ENCODE measurements at regions not wholly inside any gene's neighbourhood (a gene's known extent, or its start where the extent isn't known, plus 50 kb on each side); places are given as distances from the start of the nearest gene placed in this dataset.

GRCh38 chr6:169955731-169956437 is 204.5 kb downstream of the ERMARD start:
- peak; percentile 45 to 62 for DNase-seq
- no peaks in the 10 kb centered on the region for H3K36me3 ChIP-seq (ENCODE audit: control insufficient read depth in 1 of 2, insufficient read depth in 2 of 2, low read length in 1 of 2)
- no peak for ATAC-seq (ENCODE audit: low FRiP score)
- no peak overlapping the region for H3K27ac ChIP-seq (ENCODE audit: low read depth in 1 of 2, low read length in 2 of 2)
- H3K9me3 ChIP-seq (ENCODE audit: control insufficient read depth, low read length), result no peaks in the 10 kb centered on the region
- intact Hi-C loops (cut with DNase I), result loop anchor here in 1 of 2 donors (10.0 kb wide), 1 partner anchor 339 kb away; the partner anchor contains the start of gene DLL1
- WGBS, 2 donors, result 67 to 73% methylated on average over 19 of the region's 19 CpGs
- no peaks in the 10 kb centered on the region for H3K4me1 ChIP-seq (ENCODE audit: control insufficient read depth in 1 of 2, insufficient read depth in 2 of 2, low read length in 2 of 2)
- no peak overlapping the region for H3K4me3 ChIP-seq (ENCODE audit: low read length in 2 of 2)
- H3K27me3 ChIP-seq (ENCODE audit: control insufficient read depth in 1 of 2, insufficient read depth in 2 of 2, low read length in 1 of 2), result no peaks in the 10 kb centered on the region

GRCh38 chr6:169954977-169955376 is 203.6 kb downstream of the ERMARD start:
- Histone ChIP-seq H3K27ac (ENCODE audit: low read depth in 1 of 2, low read length in 2 of 2) (no peak overlapping the region), H3K4me1 (ENCODE audit: control insufficient read depth in 1 of 2, insufficient read depth in 2 of 2, low read length in 2 of 2) (no peaks in the 10 kb centered on the region), H3K27me3 (ENCODE audit: control insufficient read depth in 1 of 2, insufficient read depth in 2 of 2, low read length in 1 of 2) (no peaks in the 10 kb centered on the region), H3K36me3 (ENCODE audit: control insufficient read depth in 1 of 2, insufficient read depth in 2 of 2, low read length in 1 of 2) (no peaks in the 10 kb centered on the region), H3K9me3 (ENCODE audit: control insufficient read depth, low read length) (no peaks in the 10 kb centered on the region), H3K4me3 (ENCODE audit: low read length in 2 of 2) (no peak overlapping the region)
- intact Hi-C loops (cut with DNase I), result loop anchor here in 1 of 2 donors (10.0 kb wide), 1 partner anchor 340 kb away; the partner anchor contains the start of gene DLL1
- DNase-seq (no peak), ATAC-seq (ENCODE audit: low FRiP score) (no peak)
- WGBS, 2 donors, result 97 to 99% methylated on average over 1 of the region's 1 CpG

GRCh38 chr6:169953686-169954085 is 202.3 kb downstream of the ERMARD start:
- Histone ChIP-seq H3K36me3 (ENCODE audit: control insufficient read depth in 1 of 2, insufficient read depth in 2 of 2, low read length in 1 of 2) (no peaks in the 10 kb centered on the region), H3K4me3 (ENCODE audit: low read length in 2 of 2) (no peak overlapping the region), H3K27ac (ENCODE audit: low read depth in 1 of 2, low read length in 2 of 2) (no peak overlapping the region), H3K27me3 (ENCODE audit: control insufficient read depth in 1 of 2, insufficient read depth in 2 of 2, low read length in 1 of 2) (no peaks in the 10 kb centered on the region), H3K9me3 (ENCODE audit: control insufficient read depth, low read length) (no peaks in the 10 kb centered on the region), H3K4me1 (ENCODE audit: control insufficient read depth in 1 of 2, insufficient read depth in 2 of 2, low read length in 2 of 2) (no peaks in the 10 kb centered on the region)
- no peak for ATAC-seq (ENCODE audit: low FRiP score)
- DNase-seq, result no peak
- WGBS, 2 donors, result 61 to 77% methylated on average over 3 of the region's 3 CpGs
- intact Hi-C loops (cut with DNase I), result loop anchor here in 1 of 2 donors (10.0 kb wide), 1 partner anchor 341 kb away; the partner anchor contains the start of gene DLL1

DNA sequence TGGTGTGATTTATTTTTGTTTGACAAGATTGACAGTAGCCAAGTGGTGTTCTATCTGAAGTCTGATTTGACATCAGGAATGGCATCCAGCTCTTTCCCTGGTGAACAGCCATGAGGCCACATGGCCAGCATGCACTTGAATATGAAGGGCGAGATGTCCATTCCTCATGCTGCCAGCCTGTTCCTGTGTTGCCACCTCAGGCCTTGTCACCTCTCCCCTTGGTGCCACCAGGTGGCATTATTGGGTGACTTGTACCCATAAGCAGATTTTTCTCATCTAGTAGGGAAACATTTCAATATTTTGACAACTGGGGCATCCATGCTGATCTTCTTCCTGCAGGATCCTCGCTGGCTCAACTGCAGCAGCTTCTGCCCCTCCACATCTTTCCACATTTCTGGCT is 199.1 kb downstream of the ERMARD start:
- ATAC-seq (ENCODE audit: low FRiP score) (no peak), DNase-seq (peak in 1 of 2 donors; percentile 35)
- no peak overlapping the region for H3K27ac ChIP-seq (ENCODE audit: low read depth in 1 of 2, low read length in 2 of 2)
- no peaks in the 10 kb centered on the region for H3K27me3 ChIP-seq (ENCODE audit: control insufficient read depth in 1 of 2, insufficient read depth in 2 of 2, low read length in 1 of 2)
- H3K9me3 ChIP-seq (ENCODE audit: control insufficient read depth, low read length), result no peaks in the 10 kb centered on the region
- intact Hi-C loops (cut with DNase I), result loop anchor here in 1 of 2 donors (10.0 kb wide), 1 partner anchor 344 kb away; the partner anchor contains the start of gene DLL1
- H3K4me1 ChIP-seq (ENCODE audit: control insufficient read depth in 1 of 2, insufficient read depth in 2 of 2, low read length in 2 of 2), result no peaks in the 10 kb centered on the region
- no peaks in the 10 kb centered on the region for H3K36me3 ChIP-seq (ENCODE audit: control insufficient read depth in 1 of 2, insufficient read depth in 2 of 2, low read length in 1 of 2)
- no peak overlapping the region for H3K4me3 ChIP-seq (ENCODE audit: low read length in 2 of 2)
- 71 to 80% methylated on average over 2 of the region's 2 CpGs for WGBS, 2 donors

GRCh38 chr6:169949511-169950097 is 198.2 kb downstream of the ERMARD start:
- H3K4me1 ChIP-seq (ENCODE audit: control insufficient read depth in 1 of 2, insufficient read depth in 2 of 2, low read length in 2 of 2), result no peaks in the 10 kb centered on the region
- WGBS, 2 donors, result 83 to 86% methylated on average over 6 of the region's 6 CpGs
- intact Hi-C loops (cut with DNase I), result loop anchor here in 1 of 2 donors (10.0 kb wide), 1 partner anchor 345 kb away; the partner anchor contains the start of gene DLL1
- no peak overlapping the region for H3K4me3 ChIP-seq (ENCODE audit: low read length in 2 of 2)
- no peaks in the 10 kb centered on the region for H3K27me3 ChIP-seq (ENCODE audit: control insufficient read depth in 1 of 2, insufficient read depth in 2 of 2, low read length in 1 of 2)
- no peak for DNase-seq
- ATAC-seq (ENCODE audit: low FRiP score), result no peak
- no peak overlapping the region for H3K27ac ChIP-seq (ENCODE audit: low read depth in 1 of 2, low read length in 2 of 2)
- H3K9me3 ChIP-seq (ENCODE audit: control insufficient read depth, low read length), result no peaks in the 10 kb centered on the region
- H3K36me3 ChIP-seq (ENCODE audit: control insufficient read depth in 1 of 2, insufficient read depth in 2 of 2, low read length in 1 of 2), result no peaks in the 10 kb centered on the region

- 61 to 71% methylated on average over 1 of the region's 1 CpG for WGBS, 2 donors
- Histone ChIP-seq H3K36me3 (ENCODE audit: control insufficient read depth in 1 of 2, insufficient read depth in 2 of 2, low read length in 1 of 2) (no peaks in the 10 kb centered on the region), H3K4me1 (ENCODE audit: control insufficient read depth in 1 of 2, insufficient read depth in 2 of 2, low read length in 2 of 2) (no peaks in the 10 kb centered on the region), H3K27ac (ENCODE audit: low read depth in 1 of 2, low read length in 2 of 2) (no peak overlapping the region), H3K9me3 (ENCODE audit: control insufficient read depth, low read length) (peaks cover 3% of the 10 kb centered on the region), H3K4me3 (ENCODE audit: low read length in 2 of 2) (no peak overlapping the region), H3K27me3 (ENCODE audit: control insufficient read depth in 1 of 2, insufficient read depth in 2 of 2, low read length in 1 of 2) (no peaks in the 10 kb centered on the region)
- intact Hi-C loops (cut with DNase I), result no loop called here
- DNase-seq, result no peak
- no peak for ATAC-seq (ENCODE audit: low FRiP score)
Measured at GRCh38 chr6:169946971-169947370, 195.5 kb downstream of the ERMARD start.

DNA sequence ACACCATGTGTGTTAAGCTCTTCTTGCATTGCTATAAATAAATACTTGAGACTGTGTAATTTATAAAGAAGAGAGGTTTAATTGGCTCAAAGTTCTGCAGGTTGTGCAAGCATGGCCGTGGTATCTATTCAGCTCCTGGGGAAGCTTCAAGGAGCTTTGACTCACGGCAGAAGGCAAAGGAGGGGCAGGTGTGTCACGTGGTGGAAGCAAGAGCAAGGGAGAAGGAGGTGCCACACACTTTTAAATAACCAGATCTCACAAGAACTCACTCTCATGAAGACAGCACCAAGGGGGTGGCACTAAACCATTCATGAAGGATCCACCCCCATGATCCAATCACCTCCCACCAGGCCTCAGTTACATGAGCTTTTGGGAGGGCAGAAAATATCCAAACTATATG is 193.7 kb downstream of the ERMARD start:
- no peak overlapping the region for H3K4me3 ChIP-seq (ENCODE audit: low read length in 2 of 2)
- H3K27me3 ChIP-seq (ENCODE audit: control insufficient read depth in 1 of 2, insufficient read depth in 2 of 2, low read length in 1 of 2), result no peaks in the 10 kb centered on the region
- WGBS, 2 donors, result 54 to 67% methylated on average over 3 of the region's 3 CpGs
- H3K27ac ChIP-seq (ENCODE audit: low read depth in 1 of 2, low read length in 2 of 2), result no peak overlapping the region
- no peaks in the 10 kb centered on the region for H3K36me3 ChIP-seq (ENCODE audit: control insufficient read depth in 1 of 2, insufficient read depth in 2 of 2, low read length in 1 of 2)
- DNase-seq (no peak), ATAC-seq (ENCODE audit: low FRiP score) (no peak)
- H3K9me3 ChIP-seq (ENCODE audit: control insufficient read depth, low read length), result peaks cover 3% of the 10 kb centered on the region
- intact Hi-C loops (cut with DNase I), result no loop called here
- H3K4me1 ChIP-seq (ENCODE audit: control insufficient read depth in 1 of 2, insufficient read depth in 2 of 2, low read length in 2 of 2), result no peaks in the 10 kb centered on the region

- no peak for ATAC-seq (ENCODE audit: low FRiP score)
- Histone ChIP-seq H3K27ac (ENCODE audit: low read depth in 1 of 2, low read length in 2 of 2) (no peak overlapping the region), H3K36me3 (ENCODE audit: control insufficient read depth in 1 of 2, insufficient read depth in 2 of 2, low read length in 1 of 2) (no peaks in the 10 kb centered on the region), H3K9me3 (ENCODE audit: control insufficient read depth, low read length) (peaks cover 3% of the 10 kb centered on the region), H3K27me3 (ENCODE audit: control insufficient read depth in 1 of 2, insufficient read depth in 2 of 2, low read length in 1 of 2) (no peaks in the 10 kb centered on the region), H3K4me3 (ENCODE audit: low read length in 2 of 2) (no peak overlapping the region), H3K4me1 (ENCODE audit: control insufficient read depth in 1 of 2, insufficient read depth in 2 of 2, low read length in 2 of 2) (no peaks in the 10 kb centered on the region)
- intact Hi-C loops (cut with DNase I), result no loop called here
- no peak for DNase-seq
Measured at GRCh38 chr6:169944415-169944814, 193.0 kb downstream of the ERMARD start.

DNA sequence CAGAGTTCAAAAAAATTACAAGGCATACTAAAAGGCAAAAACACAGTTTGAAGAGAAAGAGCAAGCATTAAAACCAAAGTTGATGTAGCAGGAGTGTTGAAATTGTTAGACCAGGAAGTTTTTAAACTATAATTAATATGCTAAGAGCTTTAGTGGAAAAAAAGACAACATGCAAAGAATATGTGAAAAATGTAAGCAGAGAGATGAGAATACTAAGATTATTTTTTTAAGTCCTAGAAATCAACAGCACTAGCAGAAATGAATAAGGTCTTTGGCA is 192.6 kb downstream of the ERMARD start:
- no peaks in the 10 kb centered on the region for H3K36me3 ChIP-seq (ENCODE audit: control insufficient read depth in 1 of 2, insufficient read depth in 2 of 2, low read length in 1 of 2)
- H3K4me3 ChIP-seq (ENCODE audit: low read length in 2 of 2), result no peak overlapping the region
- peaks cover 3% of the 10 kb centered on the region for H3K9me3 ChIP-seq (ENCODE audit: control insufficient read depth, low read length)
- no peaks in the 10 kb centered on the region for H3K4me1 ChIP-seq (ENCODE audit: control insufficient read depth in 1 of 2, insufficient read depth in 2 of 2, low read length in 2 of 2)
- no peak for ATAC-seq (ENCODE audit: low FRiP score)
- DNase-seq, result no peak
- H3K27me3 ChIP-seq (ENCODE audit: control insufficient read depth in 1 of 2, insufficient read depth in 2 of 2, low read length in 1 of 2), result no peaks in the 10 kb centered on the region
- intact Hi-C loops (cut with DNase I), result no loop called here
- H3K27ac ChIP-seq (ENCODE audit: low read depth in 1 of 2, low read length in 2 of 2), result no peak overlapping the region
